SW480 (cell line): ENCODE measurements at regions not wholly inside any gene's neighbourhood (a gene's known extent, or its start where the extent isn't known, plus 50 kb on each side); places are given as distances from the start of the nearest gene placed in this dataset.

Experiments used
- DNase-seq: peaks from one replicate; pipeline ENCODE4 v3.0.0-alpha.2; 2016; ENCODE audit warnings: low spot score

DNA sequence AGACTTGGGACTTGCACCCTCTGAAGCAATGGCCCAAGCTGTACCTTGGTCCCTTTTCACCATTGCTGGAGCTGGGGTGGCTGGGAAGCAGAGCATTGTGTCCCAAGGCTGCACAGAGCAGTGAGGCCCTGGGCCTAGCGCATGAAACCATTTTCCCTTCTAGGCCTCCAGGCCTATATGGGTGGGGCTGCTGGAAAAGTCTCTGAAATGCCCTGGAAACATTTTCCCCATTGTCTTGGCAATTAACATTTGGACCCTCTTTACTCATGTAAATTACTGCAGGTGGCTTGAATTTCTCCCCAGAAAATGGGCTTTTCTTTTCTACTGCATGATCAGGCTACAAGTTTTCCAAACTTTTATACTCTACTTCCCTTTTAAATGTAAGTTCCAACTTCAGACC lies 510.5 kb downstream of the SLITRK6 start:
- no peak for DNase-seq

DNA sequence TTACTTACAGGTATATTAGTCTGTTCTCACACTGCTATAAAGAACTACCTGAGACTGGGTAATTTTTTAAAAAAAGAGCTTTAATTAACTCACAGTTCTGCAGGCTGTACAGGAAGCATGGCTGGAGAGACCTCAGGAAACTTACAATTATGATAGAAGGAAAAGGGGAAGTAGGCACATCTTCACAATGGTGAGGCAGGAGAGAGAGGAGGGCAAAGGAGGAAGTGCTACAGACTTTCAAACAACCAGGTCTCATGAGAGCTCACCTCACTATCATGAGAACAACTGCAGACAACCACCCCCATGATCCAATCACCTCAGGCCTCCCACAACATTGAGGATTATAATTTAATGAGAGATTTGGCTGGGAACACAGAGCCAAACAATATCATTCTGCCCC lies 511.7 kb downstream of the SLITRK6 start:
- DNase-seq: no peak

GRCh38 chr13:85286081-85286480 lies 513.1 kb downstream of the SLITRK6 start:
- DNase-seq: no peak

- no peak for DNase-seq
Observed at GRCh38 chr13:85284349-85284748, 514.9 kb downstream of the SLITRK6 start.

DNA sequence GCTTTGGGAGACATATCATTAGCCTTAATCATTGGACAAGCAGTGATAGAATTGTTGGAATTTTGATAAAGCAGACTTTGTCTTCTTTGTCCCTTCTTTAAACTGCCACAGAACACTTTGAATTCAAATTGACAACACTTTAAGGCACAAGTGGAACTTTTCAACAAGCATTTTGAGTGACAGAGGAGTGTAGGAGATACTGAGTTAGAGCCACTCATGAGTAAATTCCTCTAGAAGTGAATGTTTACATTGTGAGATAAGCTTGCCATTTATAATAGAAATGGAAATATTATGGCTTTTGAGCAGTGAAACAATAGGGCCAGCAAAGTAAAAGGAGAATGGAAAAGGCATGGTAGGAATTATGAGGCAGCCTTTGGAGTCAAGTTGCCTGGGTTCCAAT lies 515.8 kb downstream of the SLITRK6 start:
- no peak for DNase-seq

GRCh38 chr13:85282876-85283275 lies 516.3 kb downstream of the SLITRK6 start:
- no peak for DNase-seq

DNA sequence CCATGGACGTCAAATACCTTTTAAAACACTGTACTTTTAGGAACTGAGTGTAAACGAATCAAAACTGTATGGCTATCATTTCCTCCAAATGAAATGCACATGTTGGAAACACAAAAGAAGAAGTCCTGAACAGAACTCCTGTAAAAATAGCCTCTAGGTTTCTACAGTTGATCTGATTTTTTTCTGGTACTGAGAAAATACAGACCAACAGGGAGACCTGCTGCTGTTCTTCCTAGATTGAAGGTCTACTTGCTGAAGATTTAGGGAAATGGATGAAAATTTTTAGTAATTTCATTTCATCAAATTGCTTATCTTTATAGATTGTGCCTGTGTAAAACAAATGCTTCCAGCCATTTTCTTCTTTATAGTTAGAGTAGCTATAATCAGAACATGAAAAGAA lies 520.4 kb downstream of the SLITRK6 start:
- DNase-seq: no peak

DNA sequence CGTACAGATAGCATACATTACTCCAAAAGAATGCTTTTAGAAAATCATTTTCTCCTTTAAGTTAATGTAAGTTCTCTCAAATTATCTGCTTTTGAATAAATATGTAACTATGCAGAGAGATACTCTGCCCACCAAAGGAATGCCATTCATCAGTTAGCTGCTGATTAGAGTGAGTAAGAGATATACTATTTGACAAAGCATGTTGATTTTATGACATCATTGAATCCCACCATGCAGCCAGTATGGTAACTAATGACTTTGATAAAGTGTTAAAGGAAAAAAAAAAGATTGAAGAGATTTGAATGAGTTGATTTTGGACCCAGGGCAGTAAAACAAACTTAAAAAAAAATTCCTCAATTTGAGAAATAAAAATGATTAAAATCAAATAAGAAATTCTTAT lies 521.5 kb downstream of the SLITRK6 start:
- no peak for DNase-seq

DNA sequence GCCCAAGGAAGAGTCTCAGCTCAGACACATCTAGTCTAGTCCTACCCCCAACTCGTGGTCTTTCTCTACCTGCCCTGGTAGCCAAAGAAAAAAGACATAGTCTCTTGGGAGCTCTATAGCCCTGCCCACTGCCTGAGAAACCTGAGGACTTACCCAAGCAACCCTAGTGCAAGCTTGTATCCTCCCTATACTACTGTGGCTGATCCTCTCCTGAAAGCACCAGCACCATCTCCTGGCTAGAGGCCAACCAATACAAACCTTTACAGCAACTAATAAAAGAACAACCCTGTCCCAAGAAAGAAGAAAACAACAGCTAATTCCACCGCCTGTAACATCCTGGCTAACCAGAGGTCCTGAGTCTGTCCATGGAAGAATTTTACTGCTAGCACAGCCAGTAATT lies 532.4 kb downstream of the SLITRK6 start:
- no peak for DNase-seq

GRCh38 chr13:85266331-85266730 lies 532.9 kb downstream of the SLITRK6 start:
- DNase-seq: no peak

DNA sequence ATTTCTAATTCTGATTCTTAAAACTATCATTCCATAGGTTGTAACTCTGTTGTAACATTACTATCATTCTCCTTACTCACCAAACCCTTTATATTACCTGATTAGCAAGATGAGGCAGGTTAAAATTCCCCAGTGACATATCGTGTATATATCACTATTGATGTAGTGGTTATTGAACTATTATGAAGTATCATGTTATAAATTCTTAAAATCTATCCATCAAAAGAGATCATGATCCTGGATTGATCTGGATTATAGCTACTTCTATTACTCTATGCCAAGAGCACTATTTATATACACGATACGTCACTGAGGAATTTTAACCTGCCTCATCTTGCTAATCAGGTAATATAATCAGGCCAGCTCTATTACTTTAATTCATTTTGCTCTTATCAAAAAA lies 533.9 kb downstream of the SLITRK6 start:
- no peak for DNase-seq

- DNase-seq: no peak
Observed at GRCh38 chr13:85262499-85262898, 536.7 kb downstream of the SLITRK6 start.

GRCh38 chr13:85261757-85262346 lies 537.4 kb downstream of the SLITRK6 start:
- peak; percentile 4 for DNase-seq

GRCh38 chr13:85260896-85261295 lies 538.3 kb downstream of the SLITRK6 start:
- DNase-seq: no peak

- DNase-seq: no peak
Observed at GRCh38 chr13:85255978-85256377, 543.2 kb downstream of the SLITRK6 start.

- DNase-seq: no peak
Observed at GRCh38 chr13:85254641-85255040, 544.6 kb downstream of the SLITRK6 start.

DNA sequence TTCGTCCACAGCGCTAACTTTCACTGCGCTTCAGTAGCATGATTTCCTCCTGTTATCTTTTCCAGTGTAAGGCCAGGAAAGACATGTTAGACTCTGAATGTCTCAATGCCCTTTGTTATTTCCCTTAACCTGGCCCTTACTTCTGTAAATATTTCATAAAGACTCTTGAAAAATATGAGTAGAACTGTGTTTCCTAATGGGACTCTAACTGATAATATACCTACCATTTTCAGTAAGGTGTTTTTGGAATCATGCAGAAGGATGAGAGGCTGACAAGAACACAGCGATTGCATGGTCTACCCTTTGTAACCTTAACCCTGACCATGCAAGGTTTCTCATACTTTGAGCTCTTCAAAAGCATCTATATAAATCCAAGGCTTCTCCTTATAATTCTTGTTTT lies 550.1 kb downstream of the SLITRK6 start:
- no peak for DNase-seq

GRCh38 chr13:85247780-85248179 lies 551.4 kb downstream of the SLITRK6 start:
- DNase-seq: no peak

DNA sequence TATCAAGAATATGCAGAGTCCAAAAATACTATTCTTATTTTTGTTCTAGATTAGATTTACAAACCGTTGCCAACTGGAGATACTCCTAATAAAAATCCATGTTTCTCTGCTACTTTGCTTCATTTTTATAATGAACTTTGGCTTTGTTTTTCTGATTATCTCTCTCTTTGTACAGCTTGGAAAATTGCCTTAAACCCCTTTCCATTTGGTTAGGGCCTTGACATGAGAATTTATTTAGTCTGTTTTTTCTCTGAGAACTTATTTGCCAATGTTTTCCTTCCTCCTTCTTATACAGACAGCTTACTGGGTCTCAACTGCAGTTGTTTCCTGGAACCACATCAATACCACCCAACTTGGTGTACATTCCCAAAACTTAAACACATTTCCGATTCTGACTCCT lies 555.4 kb downstream of the SLITRK6 start:
- DNase-seq: no peak

DNA sequence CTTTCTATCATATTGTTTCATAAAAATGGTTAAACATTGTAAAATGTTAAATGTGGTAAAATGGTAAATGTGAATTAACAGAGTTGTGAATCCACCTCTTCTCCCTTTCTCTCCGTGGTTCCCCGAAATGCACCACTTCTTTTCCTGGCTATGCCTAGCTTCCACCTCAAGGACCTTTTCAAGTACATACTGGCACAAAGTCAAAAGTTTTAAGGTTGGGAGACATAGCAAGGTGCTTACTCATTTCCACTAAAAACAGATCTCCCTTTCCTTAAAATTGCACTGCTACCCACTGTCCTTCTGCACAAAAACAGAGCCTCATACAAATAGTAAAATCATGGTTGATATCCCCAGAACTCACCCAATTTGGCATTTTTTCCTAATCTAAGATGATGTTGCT lies 558.2 kb downstream of the SLITRK6 start:
- no peak for DNase-seq

- peak; percentile 3 for DNase-seq
Observed at GRCh38 chr13:85236413-85236812, 562.8 kb downstream of the SLITRK6 start.

DNA sequence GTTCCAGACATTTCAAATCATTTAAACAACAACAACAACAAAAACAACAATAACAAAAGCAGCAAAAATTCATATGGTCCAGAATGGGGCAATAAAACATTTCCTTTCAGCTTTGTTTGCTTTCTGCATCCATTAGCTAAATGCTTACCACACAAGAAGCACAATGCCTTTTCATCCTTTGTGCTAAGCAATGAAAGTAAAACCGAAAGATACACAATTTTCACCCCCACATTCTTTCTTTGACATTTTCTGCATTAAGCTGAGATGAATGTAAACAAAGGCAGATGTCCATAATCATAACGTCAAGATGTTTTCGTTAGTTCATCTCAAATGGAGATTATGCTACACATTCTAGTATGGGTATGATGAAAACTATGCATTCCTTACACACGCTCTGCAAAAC lies 568.5 kb downstream of the SLITRK6 start:
- DNase-seq: no peak

GRCh38 chr13:85228692-85229091 lies 570.5 kb downstream of the SLITRK6 start:
- no peak for DNase-seq

DNA sequence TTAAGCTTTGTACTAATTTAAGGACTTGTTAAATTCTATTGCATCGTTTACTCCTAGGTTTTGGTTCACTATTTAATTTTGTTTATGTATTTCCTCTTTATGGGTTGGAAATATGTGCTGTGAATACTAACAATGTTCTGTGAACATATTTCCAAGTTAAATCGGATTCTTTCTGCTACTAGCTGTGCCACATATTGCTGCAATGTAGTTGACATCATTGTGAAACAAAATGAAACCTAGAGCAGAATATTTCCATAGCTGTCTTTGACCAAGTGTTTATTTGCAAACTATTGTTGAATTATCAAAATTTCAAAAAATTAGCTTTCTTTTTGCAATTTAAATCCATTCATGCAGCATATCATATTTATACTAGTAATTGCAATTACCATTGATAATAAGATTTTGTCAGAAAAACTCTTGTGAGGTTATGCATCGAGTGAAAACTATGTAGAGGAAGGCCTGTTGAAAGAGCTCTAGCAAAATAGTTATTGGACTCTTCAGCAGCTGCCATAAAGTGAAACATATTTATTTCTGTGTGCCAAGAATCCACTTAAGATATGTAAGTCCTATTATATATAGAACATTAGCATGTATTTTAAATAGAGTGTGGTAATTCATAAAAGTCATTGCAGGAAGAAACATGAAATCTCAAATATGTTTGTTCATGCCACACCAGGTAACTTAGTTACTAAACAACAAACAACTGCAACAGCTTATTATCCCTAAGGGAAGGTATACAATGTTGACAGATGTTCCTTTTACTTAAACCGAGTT lies 575.1 kb downstream of the SLITRK6 start:
- DNase-seq: no peak
